Umbilical cord (tissue), 1 donor: ENCODE measurements at regions not wholly inside any gene's neighbourhood (a gene's known extent, or its start where the extent isn't known, plus 50 kb on each side); places are given as distances from the start of the nearest gene placed in this dataset.

Experiments used
- DNase-seq: peaks from one replicate; pipeline ENCODE4 v3.0.0-alpha.2; 2015; ENCODE audit warnings: low spot score

GRCh38 chr6:155623450-155624178 lies 168.0 kb upstream of the NOX3 start:
- no peak for DNase-seq

- no peak for DNase-seq
Measured at GRCh38 chr6:155614606-155615005, 159.0 kb upstream of the NOX3 start.

- DNase-seq, result no peak
Measured at GRCh38 chr6:155611742-155612141, 156.1 kb upstream of the NOX3 start.

DNA sequence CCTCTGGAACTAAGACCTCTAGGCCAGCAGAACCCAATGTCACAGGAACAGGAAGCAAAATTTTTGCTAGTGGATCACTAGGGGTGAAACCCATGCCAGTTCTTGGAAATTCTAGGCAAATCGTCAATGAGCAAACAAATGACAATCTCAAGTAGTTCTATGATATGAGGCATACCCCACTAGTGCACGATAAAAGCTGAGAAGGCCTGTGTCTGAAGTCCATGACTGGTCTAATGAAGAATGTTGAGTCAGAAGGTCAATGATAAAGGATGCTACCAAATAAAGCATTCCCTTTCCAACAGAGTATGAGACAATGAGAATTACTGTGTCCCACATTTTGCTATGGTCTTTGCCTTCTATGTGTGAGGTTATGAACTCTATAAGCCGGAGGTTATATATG lies 149.4 kb upstream of the NOX3 start:
- DNase-seq, result no peak

DNA sequence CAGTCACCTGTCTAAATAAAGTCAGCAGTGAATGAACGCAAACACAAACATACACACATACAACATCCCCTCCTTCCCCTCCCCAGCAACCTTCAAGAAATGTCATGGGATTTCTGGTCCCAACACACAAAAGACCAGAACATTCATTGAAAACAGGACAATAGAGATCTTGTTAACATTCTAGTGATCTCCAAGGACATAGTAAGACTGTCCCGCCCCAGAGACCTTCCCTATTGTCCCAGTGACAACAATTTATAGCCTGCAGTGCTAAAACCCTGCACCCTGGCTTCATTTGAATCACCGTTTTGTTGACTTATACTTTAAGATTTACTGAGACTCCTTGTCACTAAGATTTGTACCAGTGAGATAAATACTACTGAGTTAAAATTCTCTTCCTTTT lies 143.9 kb upstream of the NOX3 start:
- DNase-seq, result no peak

DNA sequence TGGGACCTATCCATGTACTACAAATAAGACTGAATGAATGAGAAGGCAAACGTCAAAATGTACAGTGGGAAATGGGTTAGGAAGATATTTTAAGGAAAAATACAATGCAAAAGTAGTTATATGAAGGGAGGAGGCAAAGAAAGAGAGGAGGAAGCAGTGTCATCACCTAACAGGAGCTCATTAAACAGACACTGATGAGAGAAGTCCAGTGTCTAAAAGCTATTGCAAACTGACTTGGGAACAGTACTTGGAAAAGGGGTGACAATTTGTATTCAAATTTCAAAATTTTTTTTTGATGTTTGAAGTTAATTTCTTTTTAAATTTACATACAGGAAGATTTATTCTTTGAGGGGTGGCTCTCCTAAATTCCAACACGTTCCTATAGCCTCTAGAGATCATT lies 143.5 kb upstream of the NOX3 start:
- no peak for DNase-seq

GRCh38 chr6:155595284-155595683 lies 139.6 kb upstream of the NOX3 start:
- no peak for DNase-seq

- no peak for DNase-seq
Measured at GRCh38 chr6:155591741-155592140, 136.1 kb upstream of the NOX3 start.

GRCh38 chr6:155589190-155589589 lies 133.6 kb upstream of the NOX3 start:
- DNase-seq, result no peak

GRCh38 chr6:155587817-155588216 lies 132.2 kb upstream of the NOX3 start:
- no peak for DNase-seq

DNA sequence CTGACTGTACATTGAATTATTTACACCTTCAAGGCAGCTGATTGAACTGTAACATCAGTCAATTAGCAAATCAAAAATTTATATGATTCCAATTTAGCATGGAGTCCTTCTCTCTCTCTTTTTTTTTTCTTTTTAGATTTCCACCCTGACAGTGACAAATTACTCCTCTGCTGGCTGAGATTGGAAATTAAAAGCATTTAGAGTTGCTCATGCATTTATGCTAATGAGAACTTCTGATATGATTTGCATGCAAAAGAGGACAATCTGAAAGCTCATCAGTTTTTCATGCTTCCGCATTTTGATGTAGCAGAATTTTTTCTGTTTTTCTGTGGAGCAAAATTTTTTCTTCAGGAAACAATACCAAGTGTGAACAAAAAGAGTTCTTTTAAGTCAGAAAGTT lies 130.5 kb upstream of the NOX3 start:
- no peak for DNase-seq

- no peak for DNase-seq
Measured at GRCh38 chr6:155584006-155584405, 128.4 kb upstream of the NOX3 start.

GRCh38 chr6:155582016-155582991 lies 126.7 kb upstream of the NOX3 start:
- no peak for DNase-seq

DNA sequence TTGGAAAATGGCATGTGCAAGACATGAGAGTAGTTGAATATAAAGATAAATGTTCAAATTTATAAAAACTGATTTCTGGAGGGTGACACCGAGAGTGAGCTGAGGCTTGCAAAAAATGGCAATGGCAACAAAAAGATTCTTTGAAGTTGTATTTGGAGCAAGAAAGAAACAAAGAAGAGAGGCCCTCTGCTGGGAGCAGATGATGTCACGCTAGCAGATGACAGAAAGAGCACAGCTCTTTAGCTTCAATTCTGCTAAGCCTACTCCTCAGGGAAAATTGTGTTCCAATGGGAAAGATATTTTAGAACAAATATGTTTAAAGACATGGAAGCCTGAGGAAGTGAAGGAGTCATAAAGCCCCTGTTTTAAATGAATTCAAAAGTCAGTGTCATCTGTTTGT lies 125.3 kb upstream of the NOX3 start:
- no peak for DNase-seq

DNA sequence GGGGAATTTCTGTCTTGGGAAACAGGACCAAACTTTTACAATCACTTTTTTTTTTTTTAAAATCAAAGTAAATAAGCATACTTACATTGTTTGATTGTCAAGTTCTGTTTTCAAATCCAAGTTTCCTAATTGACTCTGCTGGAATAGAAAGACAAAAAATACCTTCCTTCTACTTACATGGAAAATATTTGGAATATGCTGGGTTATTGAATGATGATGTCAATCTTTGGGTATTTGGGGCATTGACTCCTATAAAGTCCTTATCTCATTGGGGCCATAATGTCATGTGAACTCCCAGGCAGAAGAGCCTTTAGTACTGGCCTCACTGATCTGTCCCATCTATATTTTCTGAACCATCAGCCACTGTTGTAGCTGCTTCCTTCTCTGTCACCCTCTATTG lies 122.6 kb upstream of the NOX3 start:
- no peak for DNase-seq

- no peak for DNase-seq
Measured at GRCh38 chr6:155561966-155562364, 106.3 kb upstream of the NOX3 start.

DNA sequence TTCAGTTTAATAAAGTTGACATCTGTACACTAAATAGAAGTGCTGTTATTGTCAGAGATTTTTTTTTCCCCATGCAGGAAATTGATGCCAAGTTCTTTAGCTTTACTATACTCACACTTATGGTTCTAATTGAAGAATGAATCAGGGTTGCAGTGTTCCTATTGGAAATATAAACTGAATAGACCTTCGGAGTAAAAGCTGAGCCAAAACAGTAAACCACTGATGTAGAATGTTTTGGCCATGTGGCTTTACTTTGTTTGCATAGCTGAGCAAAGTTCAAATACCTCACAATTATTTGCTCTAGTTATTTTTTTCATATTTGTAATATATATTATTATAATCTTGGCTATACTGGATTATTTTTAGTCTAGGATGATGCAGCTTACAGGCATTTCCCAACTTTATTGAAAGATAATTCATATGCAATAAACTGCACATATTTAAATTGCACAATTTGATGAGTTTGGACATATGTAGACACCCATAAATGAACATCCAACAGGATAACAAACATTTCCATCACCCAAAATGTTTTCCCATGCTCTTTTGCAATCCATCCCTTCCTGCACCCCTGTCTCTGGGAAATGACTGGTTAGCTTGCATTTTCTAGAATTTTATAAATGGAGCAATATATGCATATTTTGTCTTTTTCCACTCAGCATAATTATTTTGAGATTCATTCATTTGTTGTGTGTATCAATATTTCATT lies 105.8 kb upstream of the NOX3 start:
- DNase-seq, result no peak

GRCh38 chr6:155549928-155550327 lies 94.3 kb upstream of the NOX3 start:
- DNase-seq, result no peak

DNA sequence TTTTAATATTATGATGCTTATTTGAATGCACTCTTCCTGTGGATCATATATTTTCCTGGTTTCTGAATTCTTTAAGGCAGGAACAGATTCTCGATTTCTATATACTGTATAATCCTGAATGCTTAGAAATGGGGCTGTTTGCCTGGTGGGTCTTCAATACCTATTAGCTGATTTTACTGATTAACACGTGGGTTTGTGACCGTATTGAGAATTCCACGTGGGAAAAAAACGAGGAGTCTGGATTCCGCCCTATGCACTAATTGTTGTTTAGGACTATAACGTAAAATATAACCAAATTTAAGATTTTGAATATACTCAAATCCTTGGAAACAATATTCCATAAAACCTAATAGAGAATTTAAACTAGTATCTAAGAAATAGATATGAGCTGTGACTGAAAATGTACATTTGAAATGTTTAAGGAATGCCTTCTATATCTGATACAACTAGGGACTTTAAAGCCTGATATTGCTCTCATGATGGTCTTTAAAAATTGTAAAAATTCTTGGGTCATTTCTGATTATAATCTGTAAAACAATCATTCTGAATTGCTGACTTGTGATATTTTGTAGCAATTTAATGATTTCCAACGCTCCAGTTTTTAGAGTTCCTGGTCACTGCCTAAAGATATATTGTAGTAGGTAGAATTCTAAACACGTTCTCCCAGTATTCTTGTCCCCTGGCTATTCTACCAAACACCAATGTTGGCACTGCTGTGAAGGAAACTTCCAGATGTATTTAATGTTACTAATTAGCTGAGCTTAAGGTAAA lies 93.6 kb upstream of the NOX3 start:
- DNase-seq, result no peak

GRCh38 chr6:155548576-155548975 lies 92.9 kb upstream of the NOX3 start:
- no peak for DNase-seq

- no peak for DNase-seq
Measured at GRCh38 chr6:155544677-155545076, 89.0 kb upstream of the NOX3 start.
